NCI-H1930 (cell line): ENCODE measurements at regions not wholly inside any gene's neighbourhood (a gene's known extent, or its start where the extent isn't known, plus 50 kb on each side); places are given as distances from the start of the nearest gene placed in this dataset.
"Not testable (repeated sequence)": the region's sequence is repeated elsewhere in the genome, so short reads cannot be mapped to it uniquely, and the experiment has no call there.

Source experiments
- DNase-seq, 2 experiments: peaks; one replicate each; lab custom pipeline; 2025; lab: John Stamatoyannopoulos, UW

DNA sequence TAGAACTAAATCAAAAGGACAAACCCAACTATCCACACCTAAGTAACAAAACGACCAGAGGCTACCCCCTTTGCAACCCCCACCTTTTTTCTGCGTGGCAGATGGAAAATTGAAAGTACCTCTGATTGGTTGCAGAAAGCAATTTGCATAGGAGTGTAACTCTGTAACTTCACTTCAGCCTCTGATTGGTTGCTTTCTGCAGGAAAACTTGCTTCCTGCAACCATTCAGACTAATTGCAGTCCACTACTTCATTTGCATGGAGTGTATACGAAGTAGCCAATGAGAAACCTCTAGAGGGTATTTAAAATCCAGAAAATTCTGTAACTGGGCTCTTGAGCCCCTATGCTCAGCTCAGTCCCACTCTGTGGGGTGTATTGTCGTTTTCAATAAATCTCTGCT is 129.1 kb upstream of the OLIG3 start:
- DNase-seq = no peak

DNA sequence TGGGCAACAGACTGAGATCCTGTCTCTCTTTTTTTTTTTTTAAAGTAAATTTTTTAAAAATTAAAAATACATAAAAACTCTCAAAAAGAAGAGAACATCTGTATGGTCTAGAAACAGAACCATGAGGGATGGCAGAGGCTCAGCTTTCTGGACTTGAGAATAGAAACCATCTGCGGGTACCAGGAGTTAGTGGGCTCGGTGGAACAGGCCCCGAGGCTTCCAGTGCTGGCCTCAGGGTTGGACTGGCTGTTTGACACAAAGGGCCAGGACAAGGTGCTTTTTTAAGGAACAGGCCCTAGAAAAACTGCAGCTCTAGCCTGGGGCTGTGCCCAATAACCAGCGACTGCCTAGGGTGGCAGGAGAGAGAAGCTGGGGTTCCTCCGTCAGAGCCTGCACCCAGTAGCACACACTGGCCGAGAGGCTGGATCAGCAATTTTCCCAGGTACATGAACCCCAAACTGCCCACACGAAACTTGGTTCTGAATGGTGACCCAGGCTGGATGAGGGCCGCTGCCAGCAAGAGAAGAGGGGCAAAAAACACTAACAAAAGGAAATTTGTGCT is 131.0 kb upstream of the OLIG3 start:
- DNase-seq = no peak

DNA sequence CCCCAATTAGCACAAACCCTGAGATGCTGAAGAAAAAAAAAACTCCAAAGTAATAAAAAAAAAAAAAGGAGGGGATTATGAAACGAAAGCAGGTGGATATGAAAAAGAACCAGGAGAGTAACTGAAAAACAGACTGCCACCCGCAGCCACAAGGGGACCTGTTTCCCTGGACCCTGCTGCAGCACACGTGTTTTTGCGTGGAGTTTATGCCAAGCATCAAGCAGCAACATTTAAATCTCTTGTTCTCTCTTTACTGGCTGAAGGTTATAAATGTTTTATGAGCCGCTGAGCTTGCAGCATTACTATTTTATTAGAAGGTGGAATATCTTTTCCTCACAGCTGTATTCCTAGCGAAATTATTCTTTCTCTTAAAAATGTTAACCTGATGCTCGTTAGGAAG is 131.6 kb upstream of the OLIG3 start:
- DNase-seq = no peak

GRCh38 chr6:137630666-137631065 is 136.5 kb upstream of the OLIG3 start:
- DNase-seq = no peak

DNA sequence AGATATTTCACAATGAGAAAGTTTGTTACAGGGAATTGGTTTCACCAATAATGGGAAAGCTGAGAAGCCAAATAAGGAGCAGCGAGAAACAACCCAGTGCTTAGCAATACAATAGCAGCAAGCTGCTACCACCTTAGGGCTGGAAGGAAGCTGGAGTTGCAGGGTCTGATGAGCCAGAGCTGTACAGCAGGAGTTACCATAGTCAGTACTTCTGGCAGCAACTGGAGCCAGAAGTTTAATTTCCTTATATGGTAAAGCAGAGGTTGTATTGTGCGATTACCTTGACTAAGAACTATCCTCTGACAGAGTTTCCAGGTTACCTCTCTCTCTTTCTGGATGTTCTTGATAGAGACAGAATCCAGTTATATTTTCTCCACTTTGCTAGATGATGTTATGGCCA is 137.1 kb upstream of the OLIG3 start:
- no peak for DNase-seq

- DNase-seq = not testable (repeated sequence)
Observed at GRCh38 chr6:137634177-137634576, 140.0 kb upstream of the OLIG3 start.

GRCh38 chr6:137637121-137637520 is 142.9 kb upstream of the OLIG3 start:
- DNase-seq = no peak

DNA sequence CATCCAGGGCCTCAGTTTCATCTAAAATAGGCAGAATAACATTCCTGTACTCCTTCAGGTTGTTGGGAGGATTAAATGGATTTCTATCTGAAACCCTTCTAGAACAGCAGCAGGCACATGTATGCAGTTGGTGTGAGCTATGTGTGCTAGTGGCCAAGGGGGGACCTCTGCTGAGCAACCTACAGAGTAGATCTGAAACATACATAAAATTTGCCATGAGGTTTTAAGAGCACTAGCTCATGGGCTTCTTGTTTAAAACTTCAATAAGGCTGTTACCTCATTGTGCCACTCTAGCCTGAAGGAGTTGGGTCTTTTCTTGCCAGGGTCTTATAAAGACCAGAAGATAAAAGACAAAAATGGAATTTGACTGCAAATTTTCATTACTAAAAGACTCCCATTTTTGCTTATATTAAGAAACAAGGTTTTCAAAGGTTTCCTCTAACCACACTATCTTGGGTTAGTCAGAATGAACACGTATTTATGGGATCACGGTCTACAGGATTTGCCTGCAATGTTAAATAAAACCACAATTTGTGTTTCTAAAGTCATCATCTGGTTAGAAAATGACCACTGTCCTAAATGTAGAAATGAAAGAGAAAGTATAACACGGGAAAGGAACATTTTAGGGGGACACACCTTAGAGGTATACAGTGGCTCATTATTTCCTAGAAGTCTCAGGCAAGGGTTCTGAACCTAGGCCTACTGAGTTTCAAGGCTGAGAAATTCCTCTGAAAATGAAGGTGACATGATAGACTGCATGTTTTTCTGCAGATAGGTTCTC is 144.9 kb upstream of the OLIG3 start:
- DNase-seq = no peak

DNA sequence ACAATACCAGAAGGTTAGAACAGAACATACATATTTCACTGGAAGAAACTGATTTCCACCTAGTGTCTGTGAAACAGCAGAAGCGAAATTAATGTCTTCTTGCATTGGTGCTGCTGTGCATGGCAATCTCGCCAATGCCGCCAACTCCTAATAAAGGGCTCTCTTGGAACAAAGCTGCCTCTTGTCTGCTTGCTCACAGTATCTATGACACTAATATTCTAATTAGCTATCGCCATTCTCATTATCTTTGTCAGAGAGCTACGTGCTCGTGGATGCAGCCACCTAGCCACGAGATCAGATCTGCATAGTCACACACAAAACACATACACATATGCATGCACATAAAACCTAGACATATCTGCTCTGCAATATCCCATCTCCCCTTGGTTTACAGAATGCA is 145.9 kb upstream of the OLIG3 start:
- no peak for DNase-seq

DNA sequence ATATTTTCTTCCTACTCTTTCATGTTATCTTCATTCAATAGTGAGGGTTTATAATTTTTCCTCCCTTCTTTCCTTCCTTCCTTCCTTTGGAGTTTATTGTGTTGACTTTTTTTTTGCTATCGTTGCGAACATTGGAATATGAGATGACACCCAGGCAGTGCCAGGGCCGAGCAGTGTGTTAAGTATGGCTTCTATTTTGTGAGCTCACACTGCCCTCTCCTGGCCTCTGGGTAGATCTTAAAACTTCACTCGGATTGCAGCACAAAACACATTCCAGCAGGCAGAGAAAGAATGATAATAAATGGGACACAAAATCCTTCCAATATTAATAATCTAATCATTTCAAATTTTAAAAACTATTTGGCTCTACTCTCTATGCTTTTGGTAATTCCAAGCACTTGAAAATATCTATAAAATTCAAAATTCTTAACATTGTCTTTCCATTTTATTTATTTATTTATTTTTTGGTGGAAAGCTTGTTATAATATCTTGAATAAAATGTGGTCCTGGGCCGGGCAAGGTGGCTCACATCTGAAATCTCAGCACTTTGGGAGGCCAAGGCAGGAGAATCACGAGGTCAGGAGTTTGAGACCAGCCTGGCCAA is 147.4 kb upstream of the OLIG3 start:
- peak; percentile 34 to 63 for DNase-seq

GRCh38 chr6:137643210-137643609 is 149.0 kb upstream of the OLIG3 start:
- not testable (repeated sequence) for DNase-seq

DNA sequence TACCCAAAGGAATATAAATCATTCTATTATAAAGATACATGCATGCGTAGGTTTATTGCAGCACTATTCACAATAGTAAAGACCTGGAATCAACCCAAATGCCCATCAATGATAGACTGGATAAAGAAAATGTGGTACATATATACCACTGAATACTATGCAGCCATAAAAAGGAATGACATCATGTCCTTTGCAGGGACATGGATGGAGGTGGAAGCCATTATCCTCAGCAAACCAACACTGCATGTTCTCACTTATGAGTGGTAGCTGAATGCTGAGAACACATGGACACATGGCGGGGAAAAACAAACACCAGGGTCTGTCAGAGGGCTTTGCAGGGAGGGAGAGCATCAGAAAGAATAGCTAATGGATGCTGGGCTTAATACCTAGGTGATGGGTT is 149.4 kb upstream of the OLIG3 start:
- not testable (repeated sequence) for DNase-seq

DNA sequence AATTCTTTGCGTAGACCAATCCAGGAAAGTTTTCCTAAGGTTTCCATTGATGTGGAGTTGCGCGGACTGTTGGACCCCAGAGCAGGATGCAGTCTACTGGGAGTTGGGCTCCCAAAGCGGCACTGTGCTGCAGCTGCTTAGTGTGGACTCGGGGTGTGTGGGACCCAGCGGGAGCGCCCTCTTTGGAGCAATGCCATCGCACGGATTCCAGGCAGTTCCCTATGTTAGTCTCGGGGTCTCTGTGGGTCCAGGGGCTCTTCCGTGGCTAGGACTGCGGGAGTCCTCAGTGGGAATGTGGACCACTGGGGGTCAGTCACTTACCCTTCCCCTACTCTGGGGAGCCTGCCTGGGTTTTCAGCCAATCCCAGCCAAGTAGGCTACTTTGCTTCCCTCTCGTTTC is 151.7 kb upstream of the OLIG3 start:
- DNase-seq = no peak

- no peak for DNase-seq
Observed at GRCh38 chr6:137646484-137646883, 152.3 kb upstream of the OLIG3 start.

DNA sequence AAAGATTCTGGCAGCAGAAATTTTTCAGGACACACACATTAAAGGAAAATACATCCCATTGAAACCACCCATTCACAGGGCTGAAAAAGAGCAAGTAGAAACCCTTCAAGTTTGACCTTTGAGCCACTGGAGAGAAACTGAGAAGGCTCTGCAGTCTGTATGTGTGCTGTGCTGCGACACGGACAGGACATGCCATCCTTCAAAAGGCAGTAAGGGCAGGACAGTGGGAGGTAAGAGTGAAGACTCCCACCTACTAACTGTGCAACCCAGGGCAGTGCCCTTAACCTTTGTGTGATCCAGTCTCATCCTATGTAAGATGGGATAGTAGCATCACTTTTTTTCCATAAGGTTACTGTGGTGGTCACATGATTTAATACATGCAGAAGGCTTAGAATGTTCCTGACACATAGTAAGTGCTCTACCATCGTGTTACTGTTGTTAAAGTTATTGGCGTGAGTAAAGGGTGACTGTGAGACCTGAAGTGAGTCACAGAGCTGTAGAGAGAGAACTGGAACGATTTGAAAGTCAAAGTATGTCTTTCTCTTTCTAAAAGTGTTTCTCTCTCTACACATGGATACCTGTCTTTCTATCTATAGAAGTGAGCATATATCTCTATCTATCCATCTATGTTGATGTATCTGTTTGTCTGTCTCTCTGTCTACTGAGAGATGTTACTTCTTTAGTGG is 153.7 kb upstream of the OLIG3 start:
- DNase-seq = no peak

GRCh38 chr6:137650720-137651119 is 156.5 kb upstream of the OLIG3 start:
- DNase-seq = no peak

DNA sequence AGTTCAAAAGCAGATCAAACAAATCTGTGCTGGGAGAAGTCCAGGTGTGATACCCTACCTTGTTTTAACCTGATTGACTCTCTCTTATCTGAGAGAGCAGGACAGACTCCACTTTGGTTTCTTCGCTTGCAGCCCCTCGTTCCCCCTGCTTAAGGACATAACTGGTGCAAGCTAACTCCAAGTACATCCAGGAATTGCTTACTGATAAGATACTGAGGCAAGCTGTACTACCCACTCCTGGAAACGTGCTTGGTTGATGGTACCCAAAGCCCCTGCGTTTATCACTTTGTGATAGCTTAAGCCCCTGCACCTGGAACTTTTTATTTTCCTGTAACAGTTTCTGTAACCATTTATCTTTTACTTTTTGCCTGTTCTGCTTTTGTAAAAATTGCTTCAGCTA is 157.0 kb upstream of the OLIG3 start:
- DNase-seq = no peak

GRCh38 chr6:137651591-137652335 is 157.6 kb upstream of the OLIG3 start:
- DNase-seq = no peak

GRCh38 chr6:137652961-137653705 is 158.9 kb upstream of the OLIG3 start:
- DNase-seq = no peak

GRCh38 chr6:137653706-137654059 is 159.5 kb upstream of the OLIG3 start:
- DNase-seq = no peak

- DNase-seq = no peak
Observed at GRCh38 chr6:137654365-137654981, 160.3 kb upstream of the OLIG3 start.
